Posterior vena cava (tissue), 2 donors: ENCODE measurements at regions not wholly inside any gene's neighbourhood (a gene's known extent, or its start where the extent isn't known, plus 50 kb on each side); places are given as distances from the start of the nearest gene placed in this dataset.

Source experiments
- DNase-seq: peaks from one replicate; pipeline ENCODE4 v3.0.0-alpha.2; 2020; ENCODE audit warnings: low spot score
- intact Hi-C, 2 donors: fragments of 100-400 bp; cut with DNase I; formaldehyde crosslinking; loops; one replicate each; pipeline versions ENCODE4 v1.14.1 to v1.14.2; 2022 to 2023
- donor health status: DM: yes; HTN: yes; CAD: no.
- donor health status: DM: yes; HTN: yes; CAD: no.

GRCh38 chr5:117473165-117473564 lies 898.5 kb upstream of the SEMA6A start:
- intact Hi-C loops = no loop called here
- DNase-seq = no peak

GRCh38 chr5:117463881-117464570 lies 889.4 kb upstream of the SEMA6A start:
- intact Hi-C loops = no loop called here
- no peak for DNase-seq

GRCh38 chr5:117461966-117462365 lies 887.3 kb upstream of the SEMA6A start:
- intact Hi-C loops = no loop called here
- DNase-seq = no peak

GRCh38 chr5:117461403-117461802 lies 886.8 kb upstream of the SEMA6A start:
- intact Hi-C loops = no loop called here
- no peak for DNase-seq

- intact Hi-C loops = no loop called here
- no peak for DNase-seq
Measured at GRCh38 chr5:117457656-117458055, 883.0 kb upstream of the SEMA6A start.

GRCh38 chr5:117456866-117457470 lies 882.3 kb upstream of the SEMA6A start:
- intact Hi-C loops = no loop called here
- no peak for DNase-seq

GRCh38 chr5:117455236-117456233 lies 880.9 kb upstream of the SEMA6A start:
- no peak for DNase-seq
- intact Hi-C loops = no loop called here

GRCh38 chr5:117454716-117455212 lies 880.1 kb upstream of the SEMA6A start:
- no peak for DNase-seq

GRCh38 chr5:117436846-117437245 lies 862.2 kb upstream of the SEMA6A start:
- no peak for DNase-seq
- intact Hi-C loops = no loop called here

More at GRCh38 chr5:117454716-117455212, 880.1 kb upstream of the SEMA6A start:
- intact Hi-C loops = no loop called here

GRCh38 chr5:117435203-117435602 lies 860.6 kb upstream of the SEMA6A start:
- DNase-seq = no peak
- intact Hi-C loops = no loop called here

- intact Hi-C loops = no loop called here
- no peak for DNase-seq
Measured at GRCh38 chr5:117434254-117434653, 859.6 kb upstream of the SEMA6A start.

GRCh38 chr5:117433818-117434217 lies 859.2 kb upstream of the SEMA6A start:
- intact Hi-C loops = no loop called here
- DNase-seq = no peak

- DNase-seq = no peak
- intact Hi-C loops = no loop called here
Measured at GRCh38 chr5:117431091-117431490, 856.5 kb upstream of the SEMA6A start.

- DNase-seq = no peak
- intact Hi-C loops = no loop called here
Measured at GRCh38 chr5:117425163-117425562, 850.5 kb upstream of the SEMA6A start.

- no peak for DNase-seq
- intact Hi-C loops = no loop called here
Measured at GRCh38 chr5:117424559-117424958, 849.9 kb upstream of the SEMA6A start.

GRCh38 chr5:117417501-117417900 lies 842.9 kb upstream of the SEMA6A start:
- intact Hi-C loops = no loop called here
- DNase-seq = no peak

GRCh38 chr5:117414926-117415325 lies 840.3 kb upstream of the SEMA6A start:
- intact Hi-C loops = no loop called here

GRCh38 chr5:117411701-117412100 lies 837.1 kb upstream of the SEMA6A start:
- DNase-seq = no peak
- intact Hi-C loops = no loop called here

More at GRCh38 chr5:117414926-117415325, 840.3 kb upstream of the SEMA6A start:
- no peak for DNase-seq

- DNase-seq = no peak
- intact Hi-C loops = no loop called here
Measured at GRCh38 chr5:117405197-117405596, 830.6 kb upstream of the SEMA6A start.
